ENCODE measurements at regions not wholly inside any gene's neighbourhood (a gene's known extent, or its start where the extent isn't known, plus 50 kb on each side); places are given as distances from the start of the nearest gene placed in this dataset.

- TF ChIP-seq CTCF (IDR thresholded peaks at IDR 0.05; ENCODE audit: insufficient read depth, low read length, poor library complexity, severe bottlenecking), result no peak
- TF ChIP-seq EZH2phosphoT487 (conservative IDR thresholded peaks at IDR 0.05; ENCODE audit: low read length), result no peak
These were observed 132.9 kb upstream of the ESR1 start for GRCh38 chr6:151674578-151674977.

Measured in SU-DHL-6 (cell line).